Liver (tissue), 8 donors: ENCODE measurements at regions not wholly inside any gene's neighbourhood (a gene's known extent, or its start where the extent isn't known, plus 50 kb on each side); places are given as distances from the start of the nearest gene placed in this dataset.

Experiments
- DNase-seq: peaks from one replicate; pipeline ENCODE4 v3.0.0-alpha.2; 2017; ENCODE audit warnings: low spot score
- H3K27ac ChIP-seq, 2 donors: one replicate each; pipeline ENCODE4 v1.7.0; 2013; ENCODE audit warnings: inconsistent platforms in 2 of 2, low read length in 2 of 2, control low read depth in 1 of 2, low read depth in 1 of 2, mild to moderate bottlenecking in 1 of 2
- H3K27me3 ChIP-seq, 4 donors: one replicate each; pipeline versions ENCODE4 v1.6.1 to v1.7.0; 2013; ENCODE audit warnings: low read length in 3 of 4, inconsistent platforms in 1 of 4, mild to moderate bottlenecking in 1 of 4, moderate library complexity in 1 of 4; ENCODE audit not compliant: control insufficient read depth in 4 of 4, insufficient read depth in 4 of 4
- H3K36me3 ChIP-seq, 4 donors: one replicate each; pipeline versions ENCODE4 v1.6.1 to v1.7.0; 2013; ENCODE audit warnings: low read length in 3 of 4, mild to moderate bottlenecking in 3 of 4, low read depth in 1 of 4, moderate library complexity in 1 of 4; ENCODE audit not compliant: control insufficient read depth in 4 of 4, insufficient read depth in 3 of 4
- H3K4me1 ChIP-seq, 4 donors: one replicate each; pipeline versions ENCODE4 v1.6.1 to v1.7.0; 2013; ENCODE audit warnings: low read length in 3 of 4, mild to moderate bottlenecking in 3 of 4, moderate library complexity in 1 of 4; ENCODE audit not compliant: control insufficient read depth in 4 of 4, insufficient read depth in 4 of 4
- H3K4me3 ChIP-seq, 3 donors: one replicate each; pipeline versions ENCODE4 v1.6.1 to v1.7.0; 2013; ENCODE audit warnings: low read length in 3 of 3, control low read depth in 1 of 3, low read depth in 1 of 3, mild to moderate bottlenecking in 1 of 3
- H3K9ac ChIP-seq, 2 donors: one replicate each; pipeline ENCODE4 v1.7.0; 2013; ENCODE audit warnings: low read length in 2 of 2, mild to moderate bottlenecking in 2 of 2, moderate library complexity in 2 of 2, control low read depth in 1 of 2, low read depth in 1 of 2
- H3K9me3 ChIP-seq, 4 donors: one replicate each; pipeline versions ENCODE4 v1.6.1 to v1.7.0; 2013; ENCODE audit warnings: low read length in 3 of 4; ENCODE audit not compliant: control insufficient read depth in 4 of 4
- EGR1 ChIP-seq, 2 donors: IDR thresholded peaks; 2 replicates each; pipeline ENCODE4 v1.6.1; 2016 to 2018; ENCODE audit warnings: antibody characterized with exemption in 2 of 2, low read depth in 2 of 2
- FOXA1 ChIP-seq: IDR thresholded peaks from 2 replicates; pipeline ENCODE4 v1.6.1; 2016; ENCODE audit warnings: antibody characterized with exemption
- GABPA ChIP-seq, 2 donors: IDR thresholded peaks in 1 of 2; conservative IDR thresholded peaks in 1 of 2; 2 replicates each; pipeline ENCODE4 v1.6.1; 2016; ENCODE audit warnings: antibody characterized with exemption in 2 of 2, mild to moderate bottlenecking in 1 of 2, moderate library complexity in 1 of 2
- HNF4A ChIP-seq, 2 donors: conservative IDR thresholded peaks; 2 replicates each; pipeline ENCODE4 v1.6.1; 2016; ENCODE audit warnings: antibody characterized with exemption in 2 of 2, mild to moderate bottlenecking in 2 of 2
- HNF4G ChIP-seq: IDR thresholded peaks from 2 replicates; pipeline ENCODE4 v1.6.1; 2016; ENCODE audit warnings: antibody characterized with exemption
- RAD21 ChIP-seq, 2 donors: IDR thresholded peaks; 2 replicates each; pipeline ENCODE4 v1.6.1; 2016; ENCODE audit warnings: antibody characterized with exemption in 2 of 2, mild to moderate bottlenecking in 2 of 2
- SP1 ChIP-seq: IDR thresholded peaks from 2 replicates; pipeline ENCODE4 v1.6.1; 2018; ENCODE audit warnings: antibody characterized with exemption, mild to moderate bottlenecking
- WGBS: extraction: QIAGEN DNeasy Blood & Tissue Kit; methylation state at CpG from one replicate; pipeline ENCODE4 v1.1.7; 2013; 5-methylcytosine and 5-hydroxymethylcytosine counted together
- TF ChIP-seq, protein P1 (sequence below): IDR thresholded peaks from 2 replicates; pipeline ENCODE4 v1.6.1; 2016; ENCODE audit warnings: antibody characterized with exemption
- TF ChIP-seq, protein P2 (sequence below): IDR thresholded peaks from 2 replicates; pipeline ENCODE4 v1.6.1; 2016; ENCODE audit warnings: antibody characterized with exemption, mild to moderate bottlenecking
- TF ChIP-seq, protein P3 (sequence below): fragments of 150-350 bp; IDR thresholded peaks from 2 replicates; pipeline ENCODE4 v1.5.1; 2017; ENCODE audit warnings: improper control_type of control experiment, low read depth, low read length; ENCODE audit not compliant: missing input control
- TF ChIP-seq, protein P4 (sequence below): IDR thresholded peaks from 2 replicates; pipeline ENCODE4 v1.6.1; 2016; ENCODE audit warnings: antibody characterized with exemption
- TF ChIP-seq, protein P5 (sequence below): IDR thresholded peaks from 2 replicates; pipeline ENCODE4 v1.6.1; 2016; ENCODE audit warnings: antibody characterized with exemption
- donor health status: healthy.
- donor health status: healthy.
- donor health status: healthy.
- donor health status: healthy.
- donor health status: healthy.

DNA sequence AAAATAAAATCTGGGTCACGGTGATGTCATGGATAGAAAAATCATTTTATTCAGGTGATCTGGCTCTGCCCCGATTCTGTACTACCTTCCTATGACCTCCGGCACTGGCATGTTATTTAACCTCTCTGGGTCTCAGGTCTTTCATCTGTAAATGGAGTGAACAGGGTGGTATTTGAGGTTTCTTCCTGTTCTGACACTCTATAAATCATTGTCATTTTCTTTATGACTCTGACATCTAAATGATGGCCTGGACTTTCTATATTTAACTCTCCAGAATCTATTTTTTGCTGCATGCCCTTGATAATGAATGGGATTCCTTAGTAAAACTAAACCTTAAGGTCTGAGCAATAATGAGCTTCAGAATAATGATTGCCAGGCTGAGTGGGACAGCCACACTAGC lies 422.0 kb upstream of the CNKSR2 start:
- Histone ChIP-seq H3K27ac (no peak overlapping the region), H3K4me3 (no peak overlapping the region), H3K4me1 (no peaks in the 10 kb centered on the region), H3K27me3 (peaks cover 0 to 4% (median 0%) of the 10 kb centered on the region in 4 donors), H3K36me3 (no peaks in the 10 kb centered on the region), H3K9me3 (no peaks in the 10 kb centered on the region), H3K9ac (no peak overlapping the region)
- 76% methylated on average over 3 of the region's 3 CpGs for WGBS
- no peak for TF ChIP-seq SP1
- no peak for DNase-seq

DNA sequence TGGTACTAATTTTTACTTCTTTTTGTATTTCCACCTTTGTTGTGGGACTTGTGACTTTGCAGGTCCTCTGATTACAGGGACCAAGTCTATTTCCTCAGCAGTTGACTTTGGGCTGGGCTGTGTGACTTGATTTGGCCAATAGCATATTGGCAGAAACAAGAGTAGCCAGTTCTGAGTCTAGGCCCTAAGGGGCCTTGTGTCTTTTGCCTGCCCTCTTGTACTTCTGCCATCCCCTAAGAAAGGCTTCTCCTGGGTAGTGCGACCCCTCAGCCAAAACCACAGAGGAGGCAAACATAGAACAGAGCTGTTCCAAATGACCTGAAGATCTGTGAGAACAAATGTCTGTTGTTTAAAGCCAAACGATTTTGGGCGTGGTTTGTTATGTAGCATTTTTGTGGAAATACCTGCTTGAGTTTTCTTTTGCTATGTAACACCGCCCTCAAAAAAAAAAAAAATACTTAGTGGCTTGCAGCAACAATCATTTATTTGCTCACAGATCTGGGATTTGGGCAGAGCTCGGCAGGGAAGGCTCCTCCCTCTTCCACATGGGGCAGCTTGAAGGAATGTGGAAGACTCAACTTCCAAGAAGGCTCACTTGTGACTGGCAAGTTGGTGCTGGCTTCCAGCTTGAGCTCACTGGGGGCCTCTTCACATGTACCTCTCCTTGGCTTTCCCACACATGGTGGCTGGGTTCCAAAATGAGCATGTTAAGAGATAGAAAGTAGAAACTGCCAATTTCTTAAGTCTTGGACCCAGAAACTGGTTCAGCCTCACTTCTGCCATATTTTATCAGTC lies 423.0 kb upstream of the CNKSR2 start:
- no peaks in the 10 kb centered on the region for H3K36me3 ChIP-seq
- DNase-seq: no peak
- TF ChIP-seq, protein P1, sequence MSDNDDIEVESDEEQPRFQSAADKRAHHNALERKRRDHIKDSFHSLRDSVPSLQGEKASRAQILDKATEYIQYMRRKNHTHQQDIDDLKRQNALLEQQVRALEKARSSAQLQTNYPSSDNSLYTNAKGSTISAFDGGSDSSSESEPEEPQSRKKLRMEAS: no peak
- no peak for TF ChIP-seq RAD21 (IDR thresholded peaks at IDR 0.05)
- TF ChIP-seq HNF4A (conservative IDR thresholded peaks at IDR 0.05): no peak
- TF ChIP-seq, protein P2, sequence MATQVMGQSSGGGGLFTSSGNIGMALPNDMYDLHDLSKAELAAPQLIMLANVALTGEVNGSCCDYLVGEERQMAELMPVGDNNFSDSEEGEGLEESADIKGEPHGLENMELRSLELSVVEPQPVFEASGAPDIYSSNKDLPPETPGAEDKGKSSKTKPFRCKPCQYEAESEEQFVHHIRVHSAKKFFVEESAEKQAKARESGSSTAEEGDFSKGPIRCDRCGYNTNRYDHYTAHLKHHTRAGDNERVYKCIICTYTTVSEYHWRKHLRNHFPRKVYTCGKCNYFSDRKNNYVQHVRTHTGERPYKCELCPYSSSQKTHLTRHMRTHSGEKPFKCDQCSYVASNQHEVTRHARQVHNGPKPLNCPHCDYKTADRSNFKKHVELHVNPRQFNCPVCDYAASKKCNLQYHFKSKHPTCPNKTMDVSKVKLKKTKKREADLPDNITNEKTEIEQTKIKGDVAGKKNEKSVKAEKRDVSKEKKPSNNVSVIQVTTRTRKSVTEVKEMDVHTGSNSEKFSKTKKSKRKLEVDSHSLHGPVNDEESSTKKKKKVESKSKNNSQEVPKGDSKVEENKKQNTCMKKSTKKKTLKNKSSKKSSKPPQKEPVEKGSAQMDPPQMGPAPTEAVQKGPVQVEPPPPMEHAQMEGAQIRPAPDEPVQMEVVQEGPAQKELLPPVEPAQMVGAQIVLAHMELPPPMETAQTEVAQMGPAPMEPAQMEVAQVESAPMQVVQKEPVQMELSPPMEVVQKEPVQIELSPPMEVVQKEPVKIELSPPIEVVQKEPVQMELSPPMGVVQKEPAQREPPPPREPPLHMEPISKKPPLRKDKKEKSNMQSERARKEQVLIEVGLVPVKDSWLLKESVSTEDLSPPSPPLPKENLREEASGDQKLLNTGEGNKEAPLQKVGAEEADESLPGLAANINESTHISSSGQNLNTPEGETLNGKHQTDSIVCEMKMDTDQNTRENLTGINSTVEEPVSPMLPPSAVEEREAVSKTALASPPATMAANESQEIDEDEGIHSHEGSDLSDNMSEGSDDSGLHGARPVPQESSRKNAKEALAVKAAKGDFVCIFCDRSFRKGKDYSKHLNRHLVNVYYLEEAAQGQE: no peak
- TF ChIP-seq, protein P3, sequence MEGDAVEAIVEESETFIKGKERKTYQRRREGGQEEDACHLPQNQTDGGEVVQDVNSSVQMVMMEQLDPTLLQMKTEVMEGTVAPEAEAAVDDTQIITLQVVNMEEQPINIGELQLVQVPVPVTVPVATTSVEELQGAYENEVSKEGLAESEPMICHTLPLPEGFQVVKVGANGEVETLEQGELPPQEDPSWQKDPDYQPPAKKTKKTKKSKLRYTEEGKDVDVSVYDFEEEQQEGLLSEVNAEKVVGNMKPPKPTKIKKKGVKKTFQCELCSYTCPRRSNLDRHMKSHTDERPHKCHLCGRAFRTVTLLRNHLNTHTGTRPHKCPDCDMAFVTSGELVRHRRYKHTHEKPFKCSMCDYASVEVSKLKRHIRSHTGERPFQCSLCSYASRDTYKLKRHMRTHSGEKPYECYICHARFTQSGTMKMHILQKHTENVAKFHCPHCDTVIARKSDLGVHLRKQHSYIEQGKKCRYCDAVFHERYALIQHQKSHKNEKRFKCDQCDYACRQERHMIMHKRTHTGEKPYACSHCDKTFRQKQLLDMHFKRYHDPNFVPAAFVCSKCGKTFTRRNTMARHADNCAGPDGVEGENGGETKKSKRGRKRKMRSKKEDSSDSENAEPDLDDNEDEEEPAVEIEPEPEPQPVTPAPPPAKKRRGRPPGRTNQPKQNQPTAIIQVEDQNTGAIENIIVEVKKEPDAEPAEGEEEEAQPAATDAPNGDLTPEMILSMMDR: no peak
- no peak for TF ChIP-seq SP1
- TF ChIP-seq GABPA (IDR thresholded peaks at IDR 0.05 in 1 of 2, conservative IDR thresholded peaks at IDR 0.05 in 1 of 2): no peak
- TF ChIP-seq EGR1 (IDR thresholded peaks at IDR 0.05; ENCODE audit: low read depth in 2 of 2): no peak
- TF ChIP-seq, protein P4, sequence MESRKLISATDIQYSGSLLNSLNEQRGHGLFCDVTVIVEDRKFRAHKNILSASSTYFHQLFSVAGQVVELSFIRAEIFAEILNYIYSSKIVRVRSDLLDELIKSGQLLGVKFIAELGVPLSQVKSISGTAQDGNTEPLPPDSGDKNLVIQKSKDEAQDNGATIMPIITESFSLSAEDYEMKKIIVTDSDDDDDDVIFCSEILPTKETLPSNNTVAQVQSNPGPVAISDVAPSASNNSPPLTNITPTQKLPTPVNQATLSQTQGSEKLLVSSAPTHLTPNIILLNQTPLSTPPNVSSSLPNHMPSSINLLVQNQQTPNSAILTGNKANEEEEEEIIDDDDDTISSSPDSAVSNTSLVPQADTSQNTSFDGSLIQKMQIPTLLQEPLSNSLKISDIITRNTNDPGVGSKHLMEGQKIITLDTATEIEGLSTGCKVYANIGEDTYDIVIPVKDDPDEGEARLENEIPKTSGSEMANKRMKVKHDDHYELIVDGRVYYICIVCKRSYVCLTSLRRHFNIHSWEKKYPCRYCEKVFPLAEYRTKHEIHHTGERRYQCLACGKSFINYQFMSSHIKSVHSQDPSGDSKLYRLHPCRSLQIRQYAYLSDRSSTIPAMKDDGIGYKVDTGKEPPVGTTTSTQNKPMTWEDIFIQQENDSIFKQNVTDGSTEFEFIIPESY: no peak
- TF ChIP-seq HNF4G: no peak
- no peak for TF ChIP-seq FOXA1
- TF ChIP-seq, protein P5, sequence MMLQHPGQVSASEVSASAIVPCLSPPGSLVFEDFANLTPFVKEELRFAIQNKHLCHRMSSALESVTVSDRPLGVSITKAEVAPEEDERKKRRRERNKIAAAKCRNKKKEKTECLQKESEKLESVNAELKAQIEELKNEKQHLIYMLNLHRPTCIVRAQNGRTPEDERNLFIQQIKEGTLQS: no peak
- no peak overlapping the region for H3K9ac ChIP-seq
- peaks cover 0 to 4% (median 0%) of the 10 kb centered on the region in 4 donors for H3K27me3 ChIP-seq
- WGBS: 73% methylated on average over 5 of the region's 5 CpGs
- H3K9me3 ChIP-seq: no peaks in the 10 kb centered on the region
- no peak overlapping the region for H3K4me3 ChIP-seq
- H3K4me1 ChIP-seq: no peaks in the 10 kb centered on the region
- H3K27ac ChIP-seq: no peak overlapping the region
